Lower lobe of right lung (tissue), 2 donors: ENCODE measurements at regions not wholly inside any gene's neighbourhood (a gene's known extent, or its start where the extent isn't known, plus 50 kb on each side); places are given as distances from the start of the nearest gene placed in this dataset.

ENCODE experiments used
- ATAC-seq, 2 donors: fragments of 200-7000 bp; cut with Tn5 transposase; one replicate each; pipeline ENCODE4 v1.9.1; 2020 to 2022; ENCODE audit warnings: mild to moderate bottlenecking in 2 of 2, moderate library complexity in 2 of 2
- DNase-seq: peaks from one replicate; pipeline ENCODE4 v3.0.0-alpha.2; 2020
- H3K27ac ChIP-seq: fragments of 200-600 bp; one replicate; pipeline ENCODE4 v1.8.0; 2022
- H3K27me3 ChIP-seq: fragments of 200-600 bp; one replicate; pipeline ENCODE4 v1.8.0; 2022; ENCODE audit warnings: low read depth
- H3K36me3 ChIP-seq: fragments of 200-600 bp; one replicate; pipeline ENCODE4 v1.8.0; 2022; ENCODE audit warnings: mild to moderate bottlenecking
- H3K4me1 ChIP-seq: fragments of 200-600 bp; one replicate; pipeline ENCODE4 v1.8.0; 2022
- H3K4me3 ChIP-seq: fragments of 200-600 bp; one replicate; pipeline ENCODE4 v1.8.0; 2022; ENCODE audit warnings: mild to moderate bottlenecking
- H3K9me3 ChIP-seq: fragments of 200-600 bp; one replicate; pipeline ENCODE4 v1.8.0; 2022
- CTCF ChIP-seq: fragments of 200-600 bp; IDR thresholded peaks from one replicate; pipeline ENCODE4 v1.8.0; 2022; ENCODE audit warnings: antibody characterized with exemption, mild to moderate bottlenecking
- intact Hi-C: fragments of 100-400 bp; cut with DNase I; formaldehyde crosslinking; loops from one replicate; pipeline ENCODE4 v1.11.0; 2022
- donor health status: DM: no; HTN: yes; CAD: no; lungs with severe emphysema.

DNA sequence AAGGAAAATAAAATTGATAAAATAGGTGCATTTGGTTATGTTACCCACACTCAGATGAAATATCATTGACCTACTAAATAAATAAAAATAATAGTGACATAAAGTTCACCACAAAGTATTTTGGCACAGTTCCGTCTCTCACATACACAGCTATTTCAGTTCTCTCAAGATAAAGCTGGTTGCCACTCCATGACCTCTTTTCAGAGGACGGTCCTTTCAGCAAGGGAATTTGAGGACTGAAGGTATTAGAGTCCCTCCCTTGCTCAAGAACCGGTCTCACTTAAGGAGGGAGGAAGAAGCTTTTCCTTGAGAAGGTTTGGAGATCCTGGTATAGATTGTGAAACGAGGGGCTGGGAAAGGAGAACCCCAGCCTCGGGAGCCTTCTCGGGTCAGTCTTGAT, 285.5 kb upstream of the CFAP20DC start:
- no peak overlapping the region for H3K27ac ChIP-seq
- no peaks in the 10 kb centered on the region for H3K36me3 ChIP-seq
- no peaks in the 10 kb centered on the region for H3K27me3 ChIP-seq
- ATAC-seq (peak in 1 of 2 donors; percentile 12), DNase-seq (no peak)
- H3K9me3 ChIP-seq, result no peaks in the 10 kb centered on the region
- H3K4me3 ChIP-seq, result no peak overlapping the region
- intact Hi-C loops, result no loop called here
- no peak for TF ChIP-seq CTCF
- peaks cover 12% of the 10 kb centered on the region for H3K4me1 ChIP-seq

DNA sequence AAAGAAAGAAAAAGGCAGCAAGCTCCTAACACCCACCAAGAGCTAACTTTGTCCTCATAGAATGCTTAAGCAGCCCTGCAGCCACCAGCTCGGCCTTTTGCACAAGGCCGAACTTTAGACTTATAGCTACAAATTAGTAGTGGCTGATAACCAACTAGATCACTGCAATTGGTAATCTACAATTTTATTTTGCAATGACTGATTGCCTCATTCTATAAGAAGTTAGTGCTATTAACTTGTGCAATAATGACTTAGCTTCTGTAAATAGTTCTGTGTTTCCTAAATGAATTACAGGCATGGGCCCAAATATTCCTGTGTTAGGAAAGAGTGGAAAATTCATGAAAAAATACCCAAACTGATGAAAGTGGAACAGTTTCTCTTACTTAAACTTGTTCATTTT, 284.8 kb upstream of the CFAP20DC start:
- H3K27me3 ChIP-seq, result no peaks in the 10 kb centered on the region
- ATAC-seq, result peak in 1 of 2 donors; percentile 54
- no peaks in the 10 kb centered on the region for H3K36me3 ChIP-seq
- peaks cover 12% of the 10 kb centered on the region for H3K4me1 ChIP-seq
- no peak overlapping the region for H3K27ac ChIP-seq
- DNase-seq, result no peak
- no peaks in the 10 kb centered on the region for H3K9me3 ChIP-seq
- intact Hi-C loops, result no loop called here
- H3K4me3 ChIP-seq, result no peak overlapping the region
- no peak for TF ChIP-seq CTCF

DNA sequence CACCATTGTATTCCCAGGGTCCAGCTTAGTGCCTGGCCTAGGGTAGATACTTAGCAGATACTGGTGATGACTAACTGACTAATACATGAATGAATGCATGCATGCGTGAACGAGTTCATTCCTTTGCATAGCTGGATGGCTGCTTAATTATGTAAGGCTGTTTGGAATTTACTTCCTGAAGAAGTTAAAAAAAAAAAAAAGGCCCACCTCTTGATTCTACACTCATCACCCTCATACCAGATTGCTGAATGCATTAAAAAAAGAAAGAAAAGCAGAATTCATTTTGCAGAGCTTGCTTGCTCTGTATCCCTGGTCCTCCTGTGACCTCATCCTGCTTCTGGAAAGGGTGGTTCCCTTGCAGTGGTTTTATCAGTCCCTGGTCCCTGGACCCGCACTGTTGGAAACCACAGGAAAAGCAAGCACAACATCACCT, 277.6 kb upstream of the CFAP20DC start:
- Histone ChIP-seq H3K27me3 (no peaks in the 10 kb centered on the region), H3K4me3 (no peak overlapping the region), H3K36me3 (no peaks in the 10 kb centered on the region), H3K4me1 (no peaks in the 10 kb centered on the region), H3K27ac (no peak overlapping the region), H3K9me3 (no peaks in the 10 kb centered on the region)
- intact Hi-C loops, result no loop called here
- TF ChIP-seq CTCF, result no peak
- DNase-seq (no peak), ATAC-seq (no peak)

GRCh38 chr3:59326246-59327024, 276.6 kb upstream of the CFAP20DC start:
- no peaks in the 10 kb centered on the region for H3K4me1 ChIP-seq
- no peaks in the 10 kb centered on the region for H3K27me3 ChIP-seq
- no peak for ATAC-seq
- DNase-seq, result no peak
- H3K4me3 ChIP-seq, result no peak overlapping the region
- intact Hi-C loops, result no loop called here
- no peak for TF ChIP-seq CTCF
- no peaks in the 10 kb centered on the region for H3K9me3 ChIP-seq
- no peak overlapping the region for H3K27ac ChIP-seq
- no peaks in the 10 kb centered on the region for H3K36me3 ChIP-seq

- peaks cover 9% of the 10 kb centered on the region for H3K4me1 ChIP-seq
Observed at GRCh38 chr3:59321881-59322540, 272.2 kb upstream of the CFAP20DC start.

More at GRCh38 chr3:59321881-59322540, 272.2 kb upstream of the CFAP20DC start:
- Histone ChIP-seq H3K36me3 (no peaks in the 10 kb centered on the region), H3K9me3 (no peaks in the 10 kb centered on the region), H3K27me3 (no peaks in the 10 kb centered on the region), H3K27ac (no peak overlapping the region), H3K4me3 (no peak overlapping the region)
- intact Hi-C loops, result no loop called here
- ATAC-seq, result no peak
- no peak for DNase-seq
- TF ChIP-seq CTCF, result no peak
